HFFc6 (cell line): ENCODE measurements at regions not wholly inside any gene's neighbourhood (a gene's known extent, or its start where the extent isn't known, plus 50 kb on each side); places are given as distances from the start of the nearest gene placed in this dataset.

ENCODE experiments used
- DNase-seq: peaks from one replicate; pipeline ENCODE4 v3.0.0-alpha.2; 2018
- H3K27ac Mint-ChIP-seq: 2 replicates; pipeline ENCODE4 v1.8.0; 2020; ENCODE audit warnings: mild to moderate bottlenecking, mixed read lengths
- H3K27me3 Mint-ChIP-seq: 2 replicates; pipeline ENCODE4 v1.8.0; 2021; ENCODE audit warnings: mild to moderate bottlenecking, moderate library complexity, mixed read lengths; ENCODE audit not compliant: insufficient read depth
- H3K36me3 Mint-ChIP-seq: 2 replicates; pipeline ENCODE4 v1.8.0; 2021; ENCODE audit warnings: low read depth, mixed read lengths
- H3K4me1 Mint-ChIP-seq: 2 replicates; pipeline ENCODE4 v1.8.0; 2020; ENCODE audit warnings: low read depth, mixed read lengths
- H3K4me3 Mint-ChIP-seq: 2 replicates; pipeline ENCODE4 v1.8.0; 2020; ENCODE audit warnings: mild to moderate bottlenecking, moderate library complexity, mixed read lengths
- H3K9me3 Mint-ChIP-seq: 2 replicates; pipeline ENCODE4 v1.8.0; 2020; ENCODE audit warnings: mild to moderate bottlenecking, mixed read lengths
- TF ChIP-seq, protein P1 (sequence below): fragments of 200-600 bp; sonication (generic); IDR thresholded peaks from 2 replicates; pipeline ENCODE4 v1.5.0; 2021; ENCODE audit warnings: antibody characterized with exemption, mild to moderate bottlenecking

DNA sequence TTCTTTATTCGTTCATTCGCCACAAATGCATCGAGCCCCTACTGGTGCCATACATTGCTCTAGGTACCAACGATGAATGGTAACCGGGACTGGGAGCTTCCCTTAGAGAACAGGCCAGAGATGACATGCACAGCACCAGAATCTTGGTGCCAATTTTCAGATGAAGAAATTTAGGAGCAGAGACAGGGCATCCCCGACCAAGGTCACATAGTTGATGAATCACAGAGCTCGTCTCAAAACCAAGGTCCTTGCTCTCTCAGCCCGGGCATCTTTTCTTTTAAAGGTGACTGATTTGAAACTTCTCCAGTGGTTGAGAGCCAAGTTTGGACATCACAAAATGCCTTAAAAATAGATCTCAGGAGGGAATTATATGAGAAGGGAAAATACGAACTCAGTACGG, 73.2 kb upstream of the C16orf82 start:
- H3K36me3 Mint-ChIP-seq, result no peaks in the 10 kb centered on the region; the same call in 1 of the 2 replicates
- H3K4me1 Mint-ChIP-seq, result peaks cover 26% of the 10 kb centered on the region
- DNase-seq, result peak; percentile 11
- H3K27me3 Mint-ChIP-seq, result peaks cover 4% of the 10 kb centered on the region; the same call in 1 of the 2 replicates
- peaks cover 9% of the 10 kb centered on the region for H3K9me3 Mint-ChIP-seq
- peak overlapping the region; percentile 68 for H3K4me3 Mint-ChIP-seq
- H3K27ac Mint-ChIP-seq, result peak overlapping the region; percentile 72
- TF ChIP-seq, protein P1, sequence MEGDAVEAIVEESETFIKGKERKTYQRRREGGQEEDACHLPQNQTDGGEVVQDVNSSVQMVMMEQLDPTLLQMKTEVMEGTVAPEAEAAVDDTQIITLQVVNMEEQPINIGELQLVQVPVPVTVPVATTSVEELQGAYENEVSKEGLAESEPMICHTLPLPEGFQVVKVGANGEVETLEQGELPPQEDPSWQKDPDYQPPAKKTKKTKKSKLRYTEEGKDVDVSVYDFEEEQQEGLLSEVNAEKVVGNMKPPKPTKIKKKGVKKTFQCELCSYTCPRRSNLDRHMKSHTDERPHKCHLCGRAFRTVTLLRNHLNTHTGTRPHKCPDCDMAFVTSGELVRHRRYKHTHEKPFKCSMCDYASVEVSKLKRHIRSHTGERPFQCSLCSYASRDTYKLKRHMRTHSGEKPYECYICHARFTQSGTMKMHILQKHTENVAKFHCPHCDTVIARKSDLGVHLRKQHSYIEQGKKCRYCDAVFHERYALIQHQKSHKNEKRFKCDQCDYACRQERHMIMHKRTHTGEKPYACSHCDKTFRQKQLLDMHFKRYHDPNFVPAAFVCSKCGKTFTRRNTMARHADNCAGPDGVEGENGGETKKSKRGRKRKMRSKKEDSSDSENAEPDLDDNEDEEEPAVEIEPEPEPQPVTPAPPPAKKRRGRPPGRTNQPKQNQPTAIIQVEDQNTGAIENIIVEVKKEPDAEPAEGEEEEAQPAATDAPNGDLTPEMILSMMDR, result no peak

DNA sequence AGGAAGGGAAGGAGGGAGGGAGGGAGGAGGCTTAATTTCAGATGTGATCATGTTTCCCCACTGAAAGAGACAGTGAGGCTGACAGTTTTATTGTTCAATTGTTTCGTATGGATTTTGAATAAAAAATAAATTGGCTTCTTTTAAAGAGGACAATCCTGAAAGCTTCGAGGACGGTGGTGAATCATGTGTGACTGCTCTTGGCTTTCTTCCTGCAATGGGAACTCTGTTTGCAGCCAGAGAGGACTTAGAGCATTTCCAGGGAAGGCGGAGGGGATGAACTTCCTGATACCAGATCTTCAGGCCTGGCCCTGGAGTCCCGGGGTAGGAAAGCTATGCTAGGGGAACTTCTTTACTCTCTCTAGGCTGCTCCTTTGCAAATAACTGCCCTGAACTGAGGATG, 72.8 kb upstream of the C16orf82 start:
- Mint-ChIP-seq H3K36me3 (no peaks in the 10 kb centered on the region; the same call in 1 of the 2 replicates), H3K27ac (peak overlapping the region; percentile 72), H3K4me1 (peaks cover 26% of the 10 kb centered on the region), H3K4me3 (peak overlapping the region; percentile 68; the same call in 1 of the 2 replicates), H3K9me3 (peaks cover 9% of the 10 kb centered on the region), H3K27me3 (peaks cover 5% of the 10 kb centered on the region; the same call in 1 of the 2 replicates)
- TF ChIP-seq, protein P1, result no peak
- peak; percentile 52 for DNase-seq

DNA sequence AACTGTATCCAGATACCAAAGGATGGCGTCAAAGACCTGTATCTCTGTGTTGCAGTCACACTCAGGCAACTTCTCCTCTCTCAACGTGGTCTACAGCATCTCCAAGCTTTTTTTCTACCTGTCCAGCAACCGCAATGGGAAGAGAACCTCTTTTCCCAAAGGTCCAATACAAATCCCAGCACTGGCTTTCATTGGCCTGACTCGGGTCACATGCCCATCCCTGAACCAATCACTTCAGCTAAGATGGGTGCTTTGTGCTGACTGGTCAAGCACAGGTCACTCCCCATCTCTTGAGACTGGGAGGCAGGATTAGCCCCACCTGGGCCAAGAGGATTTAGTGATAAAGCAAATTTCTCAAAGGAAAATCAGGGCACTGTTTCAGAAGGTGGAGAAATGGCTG, 71.2 kb upstream of the C16orf82 start:
- Mint-ChIP-seq H3K27ac (no peak overlapping the region), H3K27me3 (peaks cover 5% of the 10 kb centered on the region), H3K36me3 (no peaks in the 10 kb centered on the region; the same call in 1 of the 2 replicates), H3K4me3 (no peak overlapping the region), H3K4me1 (peaks cover 21% of the 10 kb centered on the region), H3K9me3 (peaks cover 9% of the 10 kb centered on the region)
- TF ChIP-seq, protein P1, result no peak
- DNase-seq, result no peak

DNA sequence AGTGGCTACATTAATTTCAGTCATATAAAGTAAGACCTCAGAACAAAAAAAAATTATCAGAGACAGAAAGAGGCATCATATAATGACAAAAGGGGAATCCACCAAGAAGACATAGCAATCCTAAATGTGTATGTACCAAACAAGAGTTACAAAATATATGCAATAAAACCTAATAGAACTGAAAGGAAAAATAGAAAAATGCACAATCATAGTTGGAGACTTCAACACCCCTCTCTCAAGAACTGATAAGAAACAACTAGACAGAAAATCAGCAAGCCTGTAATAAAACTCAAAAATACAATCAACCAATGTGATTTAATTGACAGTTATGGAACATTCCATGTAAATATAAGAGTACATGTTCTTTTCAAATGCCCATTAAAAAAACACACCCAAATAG, 61.3 kb upstream of the C16orf82 start:
- TF ChIP-seq, protein P1, result no peak
- H3K4me3 Mint-ChIP-seq, result no peak overlapping the region
- H3K27ac Mint-ChIP-seq, result no peak overlapping the region
- H3K4me1 Mint-ChIP-seq, result no peaks in the 10 kb centered on the region
- H3K36me3 Mint-ChIP-seq, result no peaks in the 10 kb centered on the region
- H3K9me3 Mint-ChIP-seq, result no peaks in the 10 kb centered on the region
- DNase-seq, result no peak
- peaks cover 13% of the 10 kb centered on the region for H3K27me3 Mint-ChIP-seq
